Keratinocyte (primary cell): ENCODE measurements at regions not wholly inside any gene's neighbourhood (a gene's known extent, or its start where the extent isn't known, plus 50 kb on each side); places are given as distances from the start of the nearest gene placed in this dataset.

Experiments used
- DNase-seq: peaks from one replicate; pipeline ENCODE4 v3.0.0-alpha.2; 2011; ENCODE audit warnings: low read depth, missing footprints, low spot score
- FAIRE-seq: peaks from 2 replicates; lab custom pipeline; 2011; peaks lifted over from hg19 to GRCh38; lab: Jason Lieb, UNC
- H2AFZ ChIP-seq: 2 replicates; pipeline ENCODE4 v1.6.0; 2012; ENCODE audit warnings: low read length, control low read depth, inconsistent platforms; ENCODE audit not compliant: control insufficient read depth
- H3K27ac ChIP-seq: 2 replicates; pipeline ENCODE4 v1.5.1; 2011; ENCODE audit warnings: low read length; ENCODE audit not compliant: control insufficient read depth, insufficient read depth
- H3K27me3 ChIP-seq: 3 replicates; pipeline ENCODE4 v1.6.0; 2011; ENCODE audit warnings: low read length; ENCODE audit not compliant: control insufficient read depth, insufficient read depth; ENCODE audit errors: extremely low read depth
- H3K36me3 ChIP-seq, 2 experiments: 2 replicates in 1 of 2; 3 replicates in 1 of 2; pipeline ENCODE4 v1.5.1; 2011; ENCODE audit warnings: low read length in 2 of 2, mild to moderate bottlenecking in 1 of 2; ENCODE audit not compliant: control insufficient read depth in 2 of 2, insufficient read depth in 2 of 2; ENCODE audit errors: extremely low read depth in 1 of 2
- H3K4me1 ChIP-seq: 3 replicates; pipeline ENCODE4 v1.5.1; 2011; ENCODE audit warnings: low read length; ENCODE audit not compliant: control insufficient read depth, insufficient read depth; ENCODE audit errors: extremely low read depth
- H3K4me2 ChIP-seq: 3 replicates; pipeline ENCODE4 v1.6.0; 2011; ENCODE audit warnings: low read depth, low read length; ENCODE audit not compliant: control insufficient read depth, insufficient read depth; ENCODE audit errors: extremely low read depth
- H3K4me3 ChIP-seq, 3 experiments: fragments of 200-600 bp in 1 of 3; sonication (generic) in 1 of 3; 2 replicates in 2 of 3; 3 replicates in 1 of 3; pipeline ENCODE4 v1.5.1; 2011 to 2016; ENCODE audit warnings: low read length in 3 of 3, mild to moderate bottlenecking in 3 of 3, control low read depth in 2 of 3, inconsistent platforms in 1 of 3, low read depth in 1 of 3, mixed read lengths in 1 of 3, mixed run types in 1 of 3, moderate library complexity in 1 of 3; ENCODE audit not compliant: control insufficient read depth in 2 of 3, insufficient read depth in 2 of 3; ENCODE audit errors: extremely low read depth in 1 of 3
- H3K79me2 ChIP-seq: 2 replicates; pipeline ENCODE4 v1.6.0; 2012; ENCODE audit warnings: low read length; ENCODE audit not compliant: control insufficient read depth, insufficient read depth
- H3K9ac ChIP-seq: 3 replicates; pipeline ENCODE4 v1.6.0; 2011; ENCODE audit warnings: low read length; ENCODE audit not compliant: control insufficient read depth, insufficient read depth; ENCODE audit errors: extremely low read depth
- H3K9me1 ChIP-seq: 3 replicates; pipeline ENCODE4 v1.6.0; 2011; ENCODE audit warnings: low read length; ENCODE audit not compliant: control insufficient read depth, insufficient read depth; ENCODE audit errors: extremely low read depth
- H3K9me3 ChIP-seq: 2 replicates; pipeline ENCODE4 v1.5.1; 2012; ENCODE audit warnings: low read depth, low read length; ENCODE audit not compliant: control insufficient read depth
- H4K20me1 ChIP-seq: 3 replicates; pipeline ENCODE4 v1.6.0; 2011; ENCODE audit warnings: low read length; ENCODE audit not compliant: control insufficient read depth, insufficient read depth; ENCODE audit errors: extremely low read depth
- EZH2 ChIP-seq: IDR thresholded peaks from one replicate; pipeline ENCODE4 v1.6.1; 2012; ENCODE audit warnings: inconsistent platforms, mild to moderate bottlenecking, low read length, moderate library complexity
- dilution Hi-C: fragments of 300-500 bp; cut with MboI; formaldehyde crosslinking; loops from one replicate; pipeline ENCODE4 v1.7.0; 2020; ENCODE audit warnings: low sequenced_read_pairs; ENCODE audit not compliant: extremely low pct_ligation_motif_present
- TF ChIP-seq, protein P1 (sequence below), 3 experiments: IDR thresholded peaks in 1 of 3; conservative IDR thresholded peaks in 1 of 3; optimal IDR thresholded peaks in 1 of 3; 2 replicates in 2 of 3; 3 replicates in 1 of 3; pipeline versions ENCODE3 to v1.5.1; 2011; ENCODE audit warnings: low read length in 3 of 3, mild to moderate bottlenecking in 3 of 3, moderate library complexity in 2 of 3, control low read depth in 1 of 3, inconsistent platforms in 1 of 3; ENCODE audit not compliant: insufficient read depth in 2 of 3; ENCODE audit errors: extremely low read depth in 1 of 3

DNA sequence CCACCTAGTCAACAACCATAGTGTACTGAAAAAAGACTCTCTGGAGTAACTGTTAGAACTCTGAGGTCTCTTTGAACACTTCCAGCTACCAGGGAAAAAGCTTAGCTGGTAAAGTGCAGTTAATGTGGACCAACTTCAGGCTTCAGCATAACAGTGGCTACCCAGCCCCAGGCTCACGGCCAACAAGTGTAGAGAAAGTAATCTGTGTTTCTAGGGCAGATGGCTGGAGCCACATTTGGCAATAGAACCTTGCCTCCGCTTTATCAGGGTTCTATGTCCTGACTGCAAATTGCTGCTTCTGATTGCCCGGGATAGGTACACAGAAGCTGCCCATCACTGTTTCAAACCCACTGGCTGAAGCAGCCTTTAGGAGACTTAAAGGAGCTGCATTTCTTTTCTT is 76.0 kb upstream of the SIMC1 start:
- no peaks in the 10 kb centered on the region for H4K20me1 ChIP-seq
- H3K4me3 ChIP-seq: no peak overlapping the region
- H3K4me1 ChIP-seq: peaks cover 14% of the 10 kb centered on the region
- H3K9me1 ChIP-seq: no peaks in the 10 kb centered on the region
- no peaks in the 10 kb centered on the region for H3K27me3 ChIP-seq
- no peak overlapping the region for H3K9ac ChIP-seq
- DNase-seq (no peak), FAIRE-seq (no peak)
- H3K9me3 ChIP-seq: no peaks in the 10 kb centered on the region
- H2AFZ ChIP-seq: no peak overlapping the region
- no peaks in the 10 kb centered on the region for H3K36me3 ChIP-seq
- no peak overlapping the region for H3K4me2 ChIP-seq
- dilution Hi-C loops: no loop called here
- no peak for TF ChIP-seq EZH2
- TF ChIP-seq, protein P1, sequence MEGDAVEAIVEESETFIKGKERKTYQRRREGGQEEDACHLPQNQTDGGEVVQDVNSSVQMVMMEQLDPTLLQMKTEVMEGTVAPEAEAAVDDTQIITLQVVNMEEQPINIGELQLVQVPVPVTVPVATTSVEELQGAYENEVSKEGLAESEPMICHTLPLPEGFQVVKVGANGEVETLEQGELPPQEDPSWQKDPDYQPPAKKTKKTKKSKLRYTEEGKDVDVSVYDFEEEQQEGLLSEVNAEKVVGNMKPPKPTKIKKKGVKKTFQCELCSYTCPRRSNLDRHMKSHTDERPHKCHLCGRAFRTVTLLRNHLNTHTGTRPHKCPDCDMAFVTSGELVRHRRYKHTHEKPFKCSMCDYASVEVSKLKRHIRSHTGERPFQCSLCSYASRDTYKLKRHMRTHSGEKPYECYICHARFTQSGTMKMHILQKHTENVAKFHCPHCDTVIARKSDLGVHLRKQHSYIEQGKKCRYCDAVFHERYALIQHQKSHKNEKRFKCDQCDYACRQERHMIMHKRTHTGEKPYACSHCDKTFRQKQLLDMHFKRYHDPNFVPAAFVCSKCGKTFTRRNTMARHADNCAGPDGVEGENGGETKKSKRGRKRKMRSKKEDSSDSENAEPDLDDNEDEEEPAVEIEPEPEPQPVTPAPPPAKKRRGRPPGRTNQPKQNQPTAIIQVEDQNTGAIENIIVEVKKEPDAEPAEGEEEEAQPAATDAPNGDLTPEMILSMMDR (optimal IDR thresholded peaks at IDR 0.05 in 1 of 3, IDR thresholded peaks at IDR 0.05 in 1 of 3, conservative IDR thresholded peaks at IDR 0.05 in 1 of 3; ENCODE audit: extremely low read depth in 1 of 3, insufficient read depth in 2 of 3, low read length in 3 of 3): no peak
- H3K79me2 ChIP-seq: no peaks in the 10 kb centered on the region
- H3K27ac ChIP-seq: no peak overlapping the region

DNA sequence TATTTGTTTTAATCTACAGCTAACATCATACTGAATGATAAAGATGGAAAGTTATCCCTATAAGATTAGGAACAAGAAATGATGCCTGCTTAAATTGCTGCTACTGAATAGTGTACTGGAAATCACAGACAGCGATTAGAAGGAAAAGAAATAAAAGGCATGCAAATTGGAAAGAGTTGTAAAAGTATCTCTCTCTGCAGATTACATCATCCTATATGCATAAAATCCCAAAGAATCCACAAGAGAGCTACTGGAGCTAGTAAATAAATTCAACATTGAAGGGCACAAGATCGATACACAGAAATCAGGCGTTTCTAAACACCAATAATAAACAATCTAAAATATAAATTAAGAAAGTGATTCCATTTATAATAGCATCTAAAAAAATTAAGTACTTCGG is 75.3 kb upstream of the SIMC1 start:
- Histone ChIP-seq H3K27me3 (no peaks in the 10 kb centered on the region), H3K9me1 (no peaks in the 10 kb centered on the region), H3K4me2 (no peak overlapping the region), H3K27ac (no peak overlapping the region), H3K4me1 (peaks cover 8% of the 10 kb centered on the region), H4K20me1 (no peaks in the 10 kb centered on the region), H3K4me3 (no peak overlapping the region), H3K9me3 (no peaks in the 10 kb centered on the region), H3K36me3 (no peaks in the 10 kb centered on the region), H2AFZ (no peak overlapping the region), H3K79me2 (no peaks in the 10 kb centered on the region), H3K9ac (no peak overlapping the region)
- no peak for FAIRE-seq
- TF ChIP-seq, protein P1 (optimal IDR thresholded peaks at IDR 0.05 in 1 of 3, IDR thresholded peaks at IDR 0.05 in 1 of 3, conservative IDR thresholded peaks at IDR 0.05 in 1 of 3; ENCODE audit: extremely low read depth in 1 of 3, insufficient read depth in 2 of 3, low read length in 3 of 3): no peak
- TF ChIP-seq EZH2: no peak
- dilution Hi-C loops: no loop called here
- DNase-seq: no peak
